Neural progenitor cell (in vitro differentiated cells): ENCODE measurements at regions not wholly inside any gene's neighbourhood (a gene's known extent, or its start where the extent isn't known, plus 50 kb on each side); places are given as distances from the start of the nearest gene placed in this dataset. TPM values are rescaled to one million over a fixed set of nuclear protein-coding genes. Genes with fewer than 3 reads are reported as not detected.
"Not testable (repeated sequence)": the region's sequence is repeated elsewhere in the genome, so short reads cannot be mapped to it uniquely, and the experiment has no call there.

ENCODE experiments used
- DNase-seq: peaks from one replicate; pipeline ENCODE4 v3.0.0-alpha.2; 2016; ENCODE audit warnings: low spot score
- H2AFZ ChIP-seq: fragments of 200-600 bp; sonication (generic); replicated peaks from 2 replicates; pipeline ENCODE4 v1.6.1; 2016; ENCODE audit warnings: antibody characterized with exemption
- H3F3A ChIP-seq: fragments of 200-600 bp; sonication (generic); 2 replicates; pipeline ENCODE4 v1.6.1; 2016; ENCODE audit warnings: antibody characterized with exemption, low read depth
- H3K27ac ChIP-seq: fragments of 200-600 bp; sonication (generic); 2 replicates; pipeline ENCODE4 v1.5.1; 2016; ENCODE audit warnings: mild to moderate bottlenecking
- H3K27me3 ChIP-seq: fragments of 200-600 bp; sonication (generic); 2 replicates; pipeline ENCODE4 v1.6.1; 2016; ENCODE audit warnings: mild to moderate bottlenecking, moderate library complexity
- H3K36me3 ChIP-seq: fragments of 200-600 bp; sonication (generic); 2 replicates; pipeline ENCODE4 v1.5.1; 2016
- H3K4me1 ChIP-seq: fragments of 200-600 bp; sonication (generic); 2 replicates; pipeline ENCODE4 v1.6.1; 2016; ENCODE audit warnings: mixed run types
- H3K4me2 ChIP-seq: fragments of 200-600 bp; sonication (generic); 2 replicates; pipeline ENCODE4 v1.6.1; 2016
- H3K4me3 ChIP-seq: fragments of 200-600 bp; sonication (generic); 2 replicates; pipeline ENCODE4 v1.5.1; 2016
- H3K79me2 ChIP-seq: fragments of 200-600 bp; sonication (generic); 2 replicates; pipeline ENCODE4 v1.6.1; 2016; ENCODE audit warnings: low read depth
- H3K9ac ChIP-seq: fragments of 200-600 bp; sonication (generic); 2 replicates; pipeline ENCODE4 v1.6.1; 2016
- H3K9me3 ChIP-seq: fragments of 200-600 bp; sonication (generic); 2 replicates; pipeline ENCODE4 v1.5.1; 2016; ENCODE audit warnings: low read depth
- H4K20me1 ChIP-seq: fragments of 200-600 bp; sonication (generic); 2 replicates; pipeline ENCODE4 v1.6.1; 2016; ENCODE audit warnings: low read depth
- H3K27ac Mint-ChIP-seq: 3 replicates; pipeline ENCODE4 v1.8.0; 2021; ENCODE audit warnings: mixed read lengths
- H3K27me3 Mint-ChIP-seq: 2 replicates; pipeline ENCODE4 v1.8.0; 2022; ENCODE audit warnings: low read depth, mild to moderate bottlenecking, inconsistent platforms, moderate library complexity, mixed read lengths; ENCODE audit not compliant: insufficient read depth
- H3K36me3 Mint-ChIP-seq: 3 replicates; pipeline ENCODE4 v1.8.0; 2021; ENCODE audit warnings: mixed read lengths
- H3K4me1 Mint-ChIP-seq: 3 replicates; pipeline ENCODE4 v1.8.0; 2021; ENCODE audit warnings: mixed read lengths
- H3K4me3 Mint-ChIP-seq: 3 replicates; pipeline ENCODE4 v1.8.0; 2021; ENCODE audit warnings: mild to moderate bottlenecking, moderate library complexity, mixed read lengths
- H3K9me3 Mint-ChIP-seq: 3 replicates; pipeline ENCODE4 v1.8.0; 2020; ENCODE audit warnings: mixed read lengths
- EZH2 ChIP-seq: fragments of 200-600 bp; sonication (generic); IDR thresholded peaks from 2 replicates; pipeline ENCODE4 v1.6.1; 2017; ENCODE audit warnings: antibody characterized with exemption, mild to moderate bottlenecking, moderate library complexity
- EZH2phosphoT487 ChIP-seq: fragments of 200-600 bp; sonication (generic); IDR thresholded peaks from 2 replicates; pipeline ENCODE4 v1.6.1; 2017; ENCODE audit warnings: antibody characterized with exemption
- small RNA-seq: library from RNA; depleted of rRNA; stranded (forward); fragments of <200 nt; gene quantifications from one replicate; pipeline ENCODE3, GENCODE V24; 2015
- TF ChIP-seq, protein P1 (sequence below): fragments of 200-600 bp; sonication (generic); IDR thresholded peaks from 2 replicates; pipeline ENCODE4 v1.5.1; 2017; ENCODE audit warnings: antibody characterized with exemption, mild to moderate bottlenecking

DNA sequence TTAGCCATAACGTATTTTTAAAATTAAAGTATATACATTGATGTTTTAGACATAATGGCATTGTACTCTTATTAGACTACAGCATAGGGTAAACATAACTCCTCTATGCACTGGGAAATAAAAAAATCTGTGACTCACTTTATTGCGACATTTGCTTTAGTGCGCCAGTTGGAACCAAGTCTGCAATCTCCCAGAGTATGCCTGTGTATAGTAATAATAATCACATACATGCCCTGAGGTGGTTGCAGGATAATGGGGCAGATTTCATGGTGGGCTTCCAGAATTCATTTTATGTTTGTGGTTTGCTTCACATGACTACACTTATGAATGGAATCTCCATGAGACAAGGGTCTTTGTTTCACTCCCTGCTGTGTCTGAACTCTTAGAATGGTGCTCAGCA is 66.9 kb upstream of the N4BP1 start:
- Mint-ChIP-seq H3K4me3 (no peak overlapping the region), H3K9me3 (peaks cover 8% of the 10 kb centered on the region), H3K27me3 (peaks cover 11% of the 10 kb centered on the region), H3K4me1 (no peaks in the 10 kb centered on the region), H3K36me3 (no peaks in the 10 kb centered on the region), H3K27ac (no peak overlapping the region)
- Histone ChIP-seq H3K9ac (no peak overlapping the region), H3K79me2 (no peaks in the 10 kb centered on the region), H3K27ac (no peak overlapping the region), H3K4me3 (no peak overlapping the region), H2AFZ (no peak overlapping the region), H3K27me3 (no peaks in the 10 kb centered on the region), H3K9me3 (no peaks in the 10 kb centered on the region), H4K20me1 (no peaks in the 10 kb centered on the region), H3K36me3 (no peaks in the 10 kb centered on the region), H3K4me1 (peaks cover 8% of the 10 kb centered on the region), H3K4me2 (no peak overlapping the region), H3F3A (no peaks in the 10 kb centered on the region)
- DNase-seq: no peak
- TF ChIP-seq, protein P1, sequence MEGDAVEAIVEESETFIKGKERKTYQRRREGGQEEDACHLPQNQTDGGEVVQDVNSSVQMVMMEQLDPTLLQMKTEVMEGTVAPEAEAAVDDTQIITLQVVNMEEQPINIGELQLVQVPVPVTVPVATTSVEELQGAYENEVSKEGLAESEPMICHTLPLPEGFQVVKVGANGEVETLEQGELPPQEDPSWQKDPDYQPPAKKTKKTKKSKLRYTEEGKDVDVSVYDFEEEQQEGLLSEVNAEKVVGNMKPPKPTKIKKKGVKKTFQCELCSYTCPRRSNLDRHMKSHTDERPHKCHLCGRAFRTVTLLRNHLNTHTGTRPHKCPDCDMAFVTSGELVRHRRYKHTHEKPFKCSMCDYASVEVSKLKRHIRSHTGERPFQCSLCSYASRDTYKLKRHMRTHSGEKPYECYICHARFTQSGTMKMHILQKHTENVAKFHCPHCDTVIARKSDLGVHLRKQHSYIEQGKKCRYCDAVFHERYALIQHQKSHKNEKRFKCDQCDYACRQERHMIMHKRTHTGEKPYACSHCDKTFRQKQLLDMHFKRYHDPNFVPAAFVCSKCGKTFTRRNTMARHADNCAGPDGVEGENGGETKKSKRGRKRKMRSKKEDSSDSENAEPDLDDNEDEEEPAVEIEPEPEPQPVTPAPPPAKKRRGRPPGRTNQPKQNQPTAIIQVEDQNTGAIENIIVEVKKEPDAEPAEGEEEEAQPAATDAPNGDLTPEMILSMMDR: no peak
- TF ChIP-seq EZH2 (no peak), EZH2phosphoT487 (no peak)

DNA sequence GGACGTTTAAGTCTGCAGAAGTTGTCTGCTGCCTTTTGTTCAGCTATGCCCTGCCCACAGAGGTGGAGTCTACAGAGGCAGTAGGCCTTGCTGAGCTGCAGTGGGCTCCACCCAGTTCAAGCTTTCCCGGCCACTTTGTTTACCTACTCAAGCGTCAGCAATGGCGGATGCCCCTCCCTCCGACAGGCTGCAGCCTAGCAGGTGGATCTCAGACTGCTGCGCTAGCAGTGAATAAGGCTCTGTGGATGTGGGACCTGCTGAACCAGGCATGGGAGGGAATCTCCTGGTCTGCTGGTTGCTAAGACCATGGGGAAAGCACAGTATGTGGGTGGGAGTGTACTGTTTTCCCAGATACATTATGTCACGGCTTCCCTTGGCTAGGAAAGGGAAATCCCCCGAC is 58.2 kb upstream of the N4BP1 start:
- H2AFZ ChIP-seq, H3K9me3 Mint-ChIP-seq, H3K27ac ChIP-seq, H3K4me1 Mint-ChIP-seq, H3F3A ChIP-seq, H3K27me3 Mint-ChIP-seq, H3K36me3 Mint-ChIP-seq, H3K27me3 ChIP-seq, H3K36me3 ChIP-seq, H3K4me3 ChIP-seq, H3K4me2 ChIP-seq, H3K27ac Mint-ChIP-seq, H3K4me3 Mint-ChIP-seq, H3K9me3 ChIP-seq, H3K79me2 ChIP-seq, H4K20me1 ChIP-seq, H3K9ac ChIP-seq, H3K4me1 ChIP-seq: not testable (repeated sequence)
- DNase-seq: peak; percentile 65

DNA sequence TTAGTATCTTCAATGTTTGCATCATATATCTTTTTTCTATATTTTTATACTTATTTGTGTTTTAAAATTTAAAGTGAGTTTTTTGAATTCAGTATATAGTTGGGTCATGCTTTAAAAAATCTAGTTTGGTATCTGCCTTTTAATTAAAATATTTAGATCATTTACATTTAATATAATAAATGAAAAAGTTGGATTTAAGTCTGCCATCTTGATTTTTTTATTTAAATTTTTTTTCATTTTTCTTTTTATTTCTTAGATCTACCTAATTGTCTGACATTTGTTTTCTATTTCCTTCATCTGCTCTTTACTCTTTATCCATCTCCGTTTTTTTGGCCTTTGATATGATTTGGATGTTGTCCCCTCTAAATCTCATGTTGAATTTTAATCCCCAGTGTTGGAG is 50.0 kb upstream of the N4BP1 start:
- TF ChIP-seq EZH2phosphoT487: no peak
- TF ChIP-seq EZH2: no peak
- TF ChIP-seq, protein P1: no peak
- Histone ChIP-seq H3K27me3 (no peaks in the 10 kb centered on the region), H3K4me1 (no peaks in the 10 kb centered on the region), H3K9ac (no peak overlapping the region), H3K36me3 (no peaks in the 10 kb centered on the region), H3K27ac (no peak overlapping the region), H3F3A (no peaks in the 10 kb centered on the region), H4K20me1 (no peaks in the 10 kb centered on the region), H2AFZ (no peak overlapping the region), H3K9me3 (peaks cover 5% of the 10 kb centered on the region), H3K4me3 (no peak overlapping the region), H3K4me2 (no peak overlapping the region), H3K79me2 (no peaks in the 10 kb centered on the region)
- H3K27ac Mint-ChIP-seq: no peak overlapping the region
- H3K36me3 Mint-ChIP-seq: peaks cover 2% of the 10 kb centered on the region
- H3K4me3 Mint-ChIP-seq: no peak overlapping the region
- no peak for DNase-seq
- H3K4me1 Mint-ChIP-seq: no peaks in the 10 kb centered on the region
- H3K9me3 Mint-ChIP-seq: peaks cover 17% of the 10 kb centered on the region
- peaks cover 7% of the 10 kb centered on the region for H3K27me3 Mint-ChIP-seq

Small RNA genes in the stretch of these regions (small RNA-seq; reads per million reads assigned to genes)
- gene AC023827.1 (not detected), gene MTND4LP25 (not detected), gene RNU6-257P (not detected)
